SJCRH30 (cell line): ENCODE measurements at regions not wholly inside any gene's neighbourhood (a gene's known extent, or its start where the extent isn't known, plus 50 kb on each side); places are given as distances from the start of the nearest gene placed in this dataset.

ENCODE experiments used
- DNase-seq, 2 experiments: peaks; one replicate each; pipeline ENCODE4 v3.0.0-alpha.2; 2015 to 2020
- H3K27ac ChIP-seq: fragments of 250-450 bp; sonication (Bioruptor Pico); 2 replicates; pipeline ENCODE4 v1.5.1; 2020; ENCODE audit warnings: mild to moderate bottlenecking, moderate library complexity
- H3K27me3 ChIP-seq: fragments of 250-450 bp; sonication (Bioruptor Pico); 2 replicates; pipeline ENCODE4 v1.5.1; 2020; ENCODE audit warnings: mild to moderate bottlenecking, moderate library complexity
- H3K36me3 ChIP-seq: fragments of 250-450 bp; sonication (Bioruptor Pico); 2 replicates; pipeline ENCODE4 v1.5.1; 2020; ENCODE audit warnings: mild to moderate bottlenecking, moderate library complexity
- H3K4me1 ChIP-seq: fragments of 250-450 bp; sonication (Bioruptor Pico); 2 replicates; pipeline ENCODE4 v1.5.1; 2020; ENCODE audit warnings: mild to moderate bottlenecking, moderate library complexity
- H3K4me3 ChIP-seq: fragments of 250-450 bp; sonication (Bioruptor Pico); 2 replicates; pipeline ENCODE4 v1.5.1; 2020; ENCODE audit warnings: mild to moderate bottlenecking, moderate library complexity
- H3K9me3 ChIP-seq: fragments of 250-450 bp; sonication (Bioruptor Pico); replicated peaks from 2 replicates; pipeline ENCODE4 v1.5.1; 2020; ENCODE audit warnings: mild to moderate bottlenecking, moderate library complexity

GRCh38 chr6:18973251-18973650 is 586.1 kb downstream of the RNF144B start:
- H3K36me3 ChIP-seq = no peaks in the 10 kb centered on the region
- H3K4me3 ChIP-seq = no peak overlapping the region
- H3K4me1 ChIP-seq = no peaks in the 10 kb centered on the region
- no peaks in the 10 kb centered on the region for H3K27me3 ChIP-seq
- DNase-seq = no peak
- H3K27ac ChIP-seq = no peak overlapping the region
- no peaks in the 10 kb centered on the region for H3K9me3 ChIP-seq

DNA sequence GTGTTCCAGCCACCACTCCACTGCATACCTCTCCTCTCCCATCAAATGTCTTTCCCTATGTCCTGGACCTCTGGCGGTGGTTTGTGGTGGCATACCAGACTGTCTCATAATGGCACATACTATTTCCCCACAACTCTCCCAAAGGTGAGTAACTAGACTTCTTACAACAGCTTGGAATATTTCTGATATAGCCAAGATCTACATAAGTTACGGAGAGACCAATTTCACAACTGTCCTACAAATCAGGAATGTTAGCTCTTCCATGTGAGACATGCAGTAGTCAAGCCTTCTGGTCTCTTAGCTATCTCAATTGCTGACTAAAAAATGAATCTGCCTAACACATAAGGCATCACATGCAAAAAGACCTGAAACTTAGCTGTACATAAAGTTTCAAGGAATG is 588.9 kb downstream of the RNF144B start:
- H3K9me3 ChIP-seq = no peaks in the 10 kb centered on the region
- H3K4me3 ChIP-seq = no peak overlapping the region
- H3K4me1 ChIP-seq = no peaks in the 10 kb centered on the region
- no peak for DNase-seq
- H3K36me3 ChIP-seq = no peaks in the 10 kb centered on the region
- H3K27me3 ChIP-seq = no peaks in the 10 kb centered on the region
- no peak overlapping the region for H3K27ac ChIP-seq

- Histone ChIP-seq H3K27ac (no peak overlapping the region), H3K27me3 (no peaks in the 10 kb centered on the region), H3K4me1 (no peaks in the 10 kb centered on the region), H3K9me3 (no peaks in the 10 kb centered on the region), H3K4me3 (no peak overlapping the region), H3K36me3 (no peaks in the 10 kb centered on the region)
- no peak for DNase-seq
Measured at GRCh38 chr6:18976966-18977365, 589.8 kb downstream of the RNF144B start.

- Histone ChIP-seq H3K4me3 (no peak overlapping the region), H3K27me3 (no peaks in the 10 kb centered on the region), H3K9me3 (no peaks in the 10 kb centered on the region), H3K27ac (no peak overlapping the region), H3K4me1 (no peaks in the 10 kb centered on the region), H3K36me3 (no peaks in the 10 kb centered on the region)
- DNase-seq = no peak
Measured at GRCh38 chr6:18978337-18979128, 591.4 kb downstream of the RNF144B start.

DNA sequence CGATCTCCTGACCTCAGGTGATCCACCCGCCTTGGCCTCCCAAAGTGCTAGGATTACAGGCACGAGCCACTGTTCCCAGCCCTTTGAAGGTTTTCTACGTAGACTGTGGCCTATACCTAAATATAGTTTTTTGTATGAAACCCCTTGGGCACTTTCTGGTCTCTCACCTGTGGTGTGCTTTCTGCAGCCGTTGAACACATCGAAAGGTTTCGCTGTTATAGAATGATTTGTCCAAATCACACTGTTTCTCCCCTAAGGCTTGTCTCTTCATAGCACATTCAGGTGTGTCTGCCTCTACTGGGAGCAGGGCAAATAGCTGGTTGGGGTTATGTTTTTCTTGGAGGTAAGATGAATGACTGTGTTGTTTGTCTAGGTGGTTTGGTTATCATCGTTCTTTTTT is 597.9 kb downstream of the RNF144B start:
- H3K4me1 ChIP-seq = no peaks in the 10 kb centered on the region
- H3K9me3 ChIP-seq = no peaks in the 10 kb centered on the region
- DNase-seq = no peak
- H3K36me3 ChIP-seq = no peaks in the 10 kb centered on the region
- no peaks in the 10 kb centered on the region for H3K27me3 ChIP-seq
- no peak overlapping the region for H3K27ac ChIP-seq
- no peak overlapping the region for H3K4me3 ChIP-seq

GRCh38 chr6:18985996-18986395 is 598.8 kb downstream of the RNF144B start:
- no peak for DNase-seq
- no peak overlapping the region for H3K4me3 ChIP-seq
- no peaks in the 10 kb centered on the region for H3K27me3 ChIP-seq
- no peaks in the 10 kb centered on the region for H3K36me3 ChIP-seq
- H3K4me1 ChIP-seq = no peaks in the 10 kb centered on the region
- H3K9me3 ChIP-seq = no peaks in the 10 kb centered on the region
- H3K27ac ChIP-seq = no peak overlapping the region

- H3K4me3 ChIP-seq = no peak overlapping the region
- DNase-seq = no peak
- no peaks in the 10 kb centered on the region for H3K4me1 ChIP-seq
- no peaks in the 10 kb centered on the region for H3K9me3 ChIP-seq
- H3K27ac ChIP-seq = no peak overlapping the region
- H3K27me3 ChIP-seq = no peaks in the 10 kb centered on the region
- no peaks in the 10 kb centered on the region for H3K36me3 ChIP-seq
Measured at GRCh38 chr6:18988636-18989035, 601.5 kb downstream of the RNF144B start.

DNA sequence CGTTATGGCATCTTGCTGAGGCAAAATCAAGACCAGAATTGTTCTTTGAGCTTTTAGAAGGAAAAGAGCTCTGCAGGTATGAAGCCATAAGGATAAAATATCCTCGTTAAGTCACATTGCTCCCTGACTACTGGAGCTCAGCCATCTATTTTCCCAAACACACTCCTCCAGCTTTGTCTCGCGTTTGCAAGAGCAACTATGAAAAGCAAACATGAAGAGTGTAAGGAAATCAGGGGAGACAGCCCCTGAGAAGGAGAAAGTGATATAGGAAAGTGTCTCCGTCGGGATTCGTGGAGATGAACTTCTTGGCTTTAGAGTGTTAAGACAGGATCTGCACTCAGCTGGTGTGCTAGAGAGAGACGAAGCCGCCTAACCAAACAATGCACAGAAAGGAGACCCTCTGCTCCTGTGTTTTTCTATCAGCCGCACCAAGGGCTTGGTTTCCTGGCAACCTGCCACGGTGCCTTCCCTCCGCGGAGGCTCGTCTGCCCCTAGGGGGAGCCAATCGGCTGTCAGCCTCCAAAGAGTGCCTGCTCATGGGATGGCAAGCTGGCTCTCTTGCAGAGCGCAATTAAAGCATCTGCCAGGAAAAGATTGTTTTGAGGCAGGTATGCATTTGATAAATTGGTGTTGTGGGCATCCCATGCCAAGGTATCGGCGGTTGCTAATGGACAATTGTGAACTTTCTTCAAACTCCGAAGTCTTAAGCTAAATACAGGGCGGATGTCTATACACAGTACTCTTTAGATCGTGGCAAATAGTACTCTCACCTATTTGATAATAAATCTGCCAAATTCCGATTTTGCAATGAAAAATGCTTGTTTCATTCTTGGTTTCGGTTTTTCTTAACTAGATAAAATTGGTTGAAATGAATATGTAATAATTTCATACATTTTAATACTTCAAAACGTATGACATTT is 603.2 kb downstream of the RNF144B start:
- no peaks in the 10 kb centered on the region for H3K27me3 ChIP-seq
- no peaks in the 10 kb centered on the region for H3K36me3 ChIP-seq
- no peaks in the 10 kb centered on the region for H3K4me1 ChIP-seq
- H3K4me3 ChIP-seq = no peak overlapping the region
- no peaks in the 10 kb centered on the region for H3K9me3 ChIP-seq
- no peak overlapping the region for H3K27ac ChIP-seq
- peak; percentile 58 to 71 for DNase-seq

- DNase-seq = peak in 1 of 2 experiments; percentile 34
- Histone ChIP-seq H3K27ac (no peak overlapping the region), H3K36me3 (no peaks in the 10 kb centered on the region), H3K4me1 (no peaks in the 10 kb centered on the region), H3K4me3 (no peak overlapping the region), H3K27me3 (no peaks in the 10 kb centered on the region), H3K9me3 (no peaks in the 10 kb centered on the region)
Measured at GRCh38 chr6:18997375-18997826, 610.3 kb downstream of the RNF144B start.

- Histone ChIP-seq H3K27me3 (no peaks in the 10 kb centered on the region), H3K4me1 (no peaks in the 10 kb centered on the region), H3K9me3 (no peaks in the 10 kb centered on the region), H3K27ac (no peak overlapping the region), H3K36me3 (no peaks in the 10 kb centered on the region), H3K4me3 (no peak overlapping the region)
- no peak for DNase-seq
Measured at GRCh38 chr6:19002976-19003560, 615.9 kb downstream of the RNF144B start.

GRCh38 chr6:19004176-19004575 is 617.0 kb downstream of the RNF144B start:
- Histone ChIP-seq H3K27me3 (no peaks in the 10 kb centered on the region), H3K36me3 (no peaks in the 10 kb centered on the region), H3K4me1 (no peaks in the 10 kb centered on the region), H3K9me3 (no peaks in the 10 kb centered on the region), H3K4me3 (no peak overlapping the region), H3K27ac (no peak overlapping the region)
- DNase-seq = no peak

DNA sequence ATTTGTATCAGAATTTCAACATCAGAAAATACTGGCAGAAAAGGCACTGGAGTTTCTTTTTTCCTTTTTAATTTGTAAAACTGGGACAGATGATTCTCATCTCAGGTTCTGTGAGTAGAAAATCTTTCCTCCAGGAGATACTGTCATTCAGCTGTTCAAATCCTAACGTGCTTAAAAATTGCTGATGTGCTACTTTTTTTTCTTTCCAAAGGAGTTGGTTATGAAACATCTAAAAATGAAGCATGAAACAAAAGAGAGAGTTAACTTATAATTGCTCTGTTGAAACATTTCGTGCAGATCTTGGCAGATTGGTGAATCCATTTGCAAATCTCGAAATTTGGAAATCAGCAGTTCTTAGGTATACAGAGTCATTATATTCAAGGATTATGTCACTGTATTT is 622.6 kb downstream of the RNF144B start:
- Histone ChIP-seq H3K36me3 (no peaks in the 10 kb centered on the region), H3K9me3 (no peaks in the 10 kb centered on the region), H3K4me3 (no peak overlapping the region), H3K27ac (no peak overlapping the region), H3K27me3 (no peaks in the 10 kb centered on the region), H3K4me1 (no peaks in the 10 kb centered on the region)
- DNase-seq = no peak

DNA sequence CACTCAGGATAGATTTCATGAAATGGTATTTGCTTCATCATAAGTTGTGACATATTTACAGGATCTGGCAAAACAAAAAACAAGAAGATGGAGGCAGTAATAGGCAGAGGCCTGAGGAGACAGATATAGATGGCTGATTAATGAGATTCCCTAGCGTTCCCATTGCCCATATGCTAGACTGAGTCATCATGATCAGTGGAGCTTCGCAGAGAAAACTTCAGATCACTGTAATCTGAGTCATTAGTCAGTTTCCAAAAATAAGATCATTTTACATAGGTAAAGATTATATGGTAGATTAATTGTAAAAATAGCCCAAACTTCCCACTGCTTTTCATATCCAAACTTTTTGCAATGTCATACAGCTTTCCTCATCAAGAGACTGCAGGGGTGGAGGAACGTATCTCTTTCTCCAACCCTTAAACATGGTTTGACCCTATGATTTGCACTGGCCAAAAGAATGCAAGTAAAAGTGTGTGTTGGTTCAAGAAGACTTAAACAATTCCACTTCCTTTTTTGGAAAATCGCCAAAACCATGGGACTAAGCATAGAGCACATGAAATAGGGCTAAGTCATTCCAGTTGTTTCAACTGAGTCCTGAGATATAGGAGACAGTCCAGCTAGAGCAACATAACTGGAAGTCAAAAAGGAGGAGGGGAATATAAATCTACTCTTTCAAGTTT is 626.0 kb downstream of the RNF144B start:
- H3K4me1 ChIP-seq = no peaks in the 10 kb centered on the region

DNA sequence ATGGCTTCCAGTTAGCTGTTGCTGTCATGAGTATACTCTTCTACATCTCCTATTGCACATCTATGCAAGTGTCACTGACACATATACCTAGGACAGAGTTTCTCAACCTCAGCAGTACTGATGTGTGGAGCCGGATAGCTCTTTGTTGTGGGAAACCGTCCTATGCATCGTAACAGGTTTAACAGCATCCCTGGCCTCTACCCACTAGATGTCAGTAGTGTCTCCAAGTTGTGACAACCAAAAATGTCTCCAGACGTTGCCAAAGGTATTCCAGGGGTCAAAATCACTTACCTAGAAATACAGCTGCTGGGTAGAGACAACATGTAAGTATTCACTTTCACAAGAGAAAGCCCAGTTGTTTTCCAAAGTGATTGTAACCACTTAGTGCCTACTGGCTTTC is 637.6 kb downstream of the RNF144B start:
- Histone ChIP-seq H3K36me3 (no peaks in the 10 kb centered on the region), H3K9me3 (no peaks in the 10 kb centered on the region), H3K4me3 (no peak overlapping the region), H3K27ac (no peak overlapping the region), H3K27me3 (no peaks in the 10 kb centered on the region), H3K4me1 (no peaks in the 10 kb centered on the region)
- peak; percentile 2 to 34 for DNase-seq

More for the DNA sequence above, 626.0 kb downstream of the RNF144B start:
- Histone ChIP-seq H3K36me3 (no peaks in the 10 kb centered on the region), H3K27me3 (no peaks in the 10 kb centered on the region), H3K9me3 (no peaks in the 10 kb centered on the region), H3K4me3 (no peak overlapping the region), H3K27ac (no peak overlapping the region)
- DNase-seq = peak in 1 of 2 experiments; percentile 1
